ENCODE measurements at regions not wholly inside any gene's neighbourhood (a gene's known extent, or its start where the extent isn't known, plus 50 kb on each side); places are given as distances from the start of the nearest gene placed in this dataset.

- TF ChIP-seq, protein P1, sequence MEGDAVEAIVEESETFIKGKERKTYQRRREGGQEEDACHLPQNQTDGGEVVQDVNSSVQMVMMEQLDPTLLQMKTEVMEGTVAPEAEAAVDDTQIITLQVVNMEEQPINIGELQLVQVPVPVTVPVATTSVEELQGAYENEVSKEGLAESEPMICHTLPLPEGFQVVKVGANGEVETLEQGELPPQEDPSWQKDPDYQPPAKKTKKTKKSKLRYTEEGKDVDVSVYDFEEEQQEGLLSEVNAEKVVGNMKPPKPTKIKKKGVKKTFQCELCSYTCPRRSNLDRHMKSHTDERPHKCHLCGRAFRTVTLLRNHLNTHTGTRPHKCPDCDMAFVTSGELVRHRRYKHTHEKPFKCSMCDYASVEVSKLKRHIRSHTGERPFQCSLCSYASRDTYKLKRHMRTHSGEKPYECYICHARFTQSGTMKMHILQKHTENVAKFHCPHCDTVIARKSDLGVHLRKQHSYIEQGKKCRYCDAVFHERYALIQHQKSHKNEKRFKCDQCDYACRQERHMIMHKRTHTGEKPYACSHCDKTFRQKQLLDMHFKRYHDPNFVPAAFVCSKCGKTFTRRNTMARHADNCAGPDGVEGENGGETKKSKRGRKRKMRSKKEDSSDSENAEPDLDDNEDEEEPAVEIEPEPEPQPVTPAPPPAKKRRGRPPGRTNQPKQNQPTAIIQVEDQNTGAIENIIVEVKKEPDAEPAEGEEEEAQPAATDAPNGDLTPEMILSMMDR (IDR thresholded peaks at IDR 0.05): no peak
- TF ChIP-seq POLR2A (IDR thresholded peaks at IDR 0.05): no peak
Measured at GRCh38 chr14:40199101-40199500, 766.9 kb upstream of the FBXO33 start.
